Hematopoietic multipotent progenitor cell treated with erythropoietin and hydrocortisone succinate and interleukin-3 and kit ligand, for 6 days (in vitro differentiated cells): ENCODE measurements at regions not wholly inside any gene's neighbourhood (a gene's known extent, or its start where the extent isn't known, plus 50 kb on each side); places are given as distances from the start of the nearest gene placed in this dataset.

Experiments
- DNase-seq: peaks from one replicate; pipeline ENCODE4 v3.0.0-alpha.2; 2015

DNA sequence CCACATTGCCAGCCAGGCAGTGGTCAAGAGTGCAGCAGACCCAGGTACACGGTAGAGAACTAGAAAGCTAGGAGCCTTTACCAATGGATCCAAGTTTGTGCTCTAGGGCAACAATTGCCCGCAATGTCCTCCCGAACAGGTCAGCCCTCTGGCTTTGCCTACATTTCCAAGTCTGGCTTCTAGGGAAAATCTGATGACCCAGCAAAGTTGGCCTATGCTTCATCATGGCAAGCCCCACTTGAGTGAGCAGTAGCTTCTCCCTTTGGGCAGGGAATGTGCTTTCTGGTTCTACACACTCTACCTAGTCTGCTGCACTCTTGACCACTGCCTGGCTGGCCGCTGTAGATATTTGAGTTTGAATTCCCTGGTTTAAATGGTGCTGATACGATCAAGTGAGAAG lies 361.6 kb upstream of the NR2F2 start:
- no peak for DNase-seq

DNA sequence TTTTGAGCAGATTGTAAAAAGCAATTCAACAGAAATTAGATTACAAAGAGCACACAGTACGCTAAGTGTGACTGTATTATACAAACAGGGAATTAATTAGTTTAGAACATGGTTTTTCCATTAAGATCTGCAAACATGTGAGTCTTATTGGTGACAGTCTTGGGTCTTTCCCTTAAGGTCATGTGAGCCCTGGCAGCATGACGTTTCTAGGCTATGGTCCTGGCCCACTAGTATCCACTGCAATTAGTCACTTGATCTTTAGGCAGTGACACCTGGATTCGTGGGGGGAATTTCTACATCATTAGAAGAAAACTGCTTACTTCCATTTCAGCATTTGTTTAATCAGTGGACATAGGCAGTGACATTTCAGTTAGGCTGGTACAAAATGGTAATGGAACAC lies 360.2 kb upstream of the NR2F2 start:
- DNase-seq, result no peak

DNA sequence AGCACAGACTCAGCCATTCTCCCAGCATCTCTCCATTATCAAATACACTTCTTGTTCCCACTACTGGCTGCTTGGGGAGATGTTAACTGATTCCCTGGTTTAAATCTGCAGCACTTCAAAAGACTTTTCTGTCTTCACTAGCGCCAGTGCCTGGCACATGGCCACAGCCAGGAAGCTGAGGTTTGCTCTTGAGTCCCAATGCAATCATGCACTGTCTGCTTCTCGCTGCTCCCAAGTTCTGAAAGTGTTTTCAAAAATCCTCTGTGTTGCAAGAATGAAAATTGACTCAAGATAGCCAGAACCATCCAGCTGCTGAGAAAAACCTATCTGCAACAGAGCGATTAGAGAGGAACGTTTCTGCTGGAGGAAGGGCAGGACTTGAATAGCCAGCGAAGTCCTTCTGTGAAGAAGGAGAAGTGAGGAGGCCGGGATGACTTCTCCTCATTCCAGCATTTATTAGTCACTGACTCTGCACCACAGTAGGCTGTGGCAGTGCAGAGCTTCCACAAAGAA lies 358.4 kb upstream of the NR2F2 start:
- DNase-seq, result no peak

DNA sequence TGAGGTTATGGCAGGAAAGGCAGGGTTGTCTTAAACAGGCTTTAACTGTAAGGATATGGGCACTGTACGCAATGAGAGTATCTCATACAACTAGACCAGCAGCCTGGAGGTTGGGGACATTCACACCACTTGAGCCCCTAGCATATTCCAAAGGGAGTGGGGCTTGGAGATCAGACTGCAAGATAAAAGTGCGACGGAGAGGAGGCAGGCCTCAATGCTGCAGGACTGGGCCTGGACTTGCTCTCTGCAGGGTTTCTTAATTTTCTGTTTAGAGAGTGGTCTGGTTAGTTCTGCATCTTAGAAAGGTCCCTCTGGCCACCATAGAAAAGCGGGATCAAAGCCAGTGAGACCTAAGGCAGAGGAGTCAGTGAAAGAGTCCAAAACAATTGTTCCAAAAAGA lies 357.7 kb upstream of the NR2F2 start:
- no peak for DNase-seq

DNA sequence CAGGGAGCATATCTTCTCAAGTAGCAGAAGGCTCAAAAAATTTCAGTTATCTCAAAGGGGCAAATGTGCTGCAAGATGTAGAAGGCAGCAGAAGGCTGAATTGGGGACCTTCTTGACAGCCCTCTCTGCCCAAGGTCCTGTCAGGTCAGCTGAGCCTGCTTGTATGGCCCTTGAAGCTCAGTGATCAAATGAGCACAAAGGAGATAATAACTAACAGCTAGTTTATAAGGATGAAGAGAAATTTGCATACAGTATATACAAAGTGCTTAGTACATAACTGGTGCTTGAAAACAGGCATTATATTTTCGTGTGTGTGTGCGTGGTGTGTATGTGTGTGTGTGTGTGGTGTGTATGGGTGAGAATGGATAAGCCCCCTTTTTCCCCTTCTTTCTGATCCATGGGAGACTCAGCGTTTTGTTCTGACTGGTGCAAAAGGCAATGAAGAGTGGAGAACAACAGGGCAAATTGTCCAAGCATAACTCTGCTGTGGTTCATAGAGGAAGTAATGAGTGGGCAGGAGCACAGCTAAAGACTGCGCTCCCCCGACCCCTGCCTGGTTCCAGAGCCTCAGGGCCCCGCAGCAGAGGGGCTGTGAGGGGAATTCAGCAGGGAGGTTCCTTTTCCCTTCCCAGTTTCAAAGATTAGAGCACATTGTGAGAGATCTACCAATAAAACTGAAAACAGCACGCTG lies 356.8 kb upstream of the NR2F2 start:
- DNase-seq, result peak; percentile 4

DNA sequence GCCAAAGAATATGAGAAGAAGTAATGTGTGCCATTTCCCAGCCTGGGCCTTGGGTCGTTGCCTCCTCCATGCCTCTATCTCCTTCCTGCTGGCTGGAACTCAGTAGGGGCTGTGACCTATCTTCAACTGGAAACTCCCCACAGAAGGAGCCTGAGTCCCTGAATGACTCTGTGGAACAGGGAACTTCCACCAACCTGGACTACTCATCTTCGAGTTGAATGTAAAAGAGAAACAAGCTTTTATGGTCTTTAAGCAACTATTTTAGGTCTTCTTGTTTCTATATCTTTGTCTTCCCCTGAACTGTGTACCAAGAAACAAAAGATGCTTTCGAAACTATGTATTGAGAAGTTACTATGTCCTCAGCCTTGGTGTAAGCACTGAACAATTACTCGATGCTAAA lies 355.3 kb upstream of the NR2F2 start:
- DNase-seq, result no peak

DNA sequence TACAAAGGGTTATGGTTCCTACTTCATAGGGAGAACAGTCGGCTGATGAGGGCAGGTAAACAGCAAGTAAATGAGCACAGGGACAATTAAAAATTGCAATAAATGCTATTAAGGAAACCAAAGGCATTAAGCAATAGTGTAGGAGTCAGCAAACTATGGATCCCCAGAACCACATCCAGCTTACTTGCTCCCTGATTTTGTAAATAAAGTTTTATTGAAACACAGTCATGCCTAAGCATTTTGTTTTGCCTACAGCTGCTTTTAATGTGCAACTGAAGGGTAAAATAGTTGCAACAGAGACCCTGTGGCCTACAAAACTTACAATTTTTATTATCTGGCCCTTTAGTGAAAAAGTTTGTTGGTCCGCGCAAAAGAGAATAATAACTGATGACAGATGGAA lies 351.2 kb upstream of the NR2F2 start:
- no peak for DNase-seq

DNA sequence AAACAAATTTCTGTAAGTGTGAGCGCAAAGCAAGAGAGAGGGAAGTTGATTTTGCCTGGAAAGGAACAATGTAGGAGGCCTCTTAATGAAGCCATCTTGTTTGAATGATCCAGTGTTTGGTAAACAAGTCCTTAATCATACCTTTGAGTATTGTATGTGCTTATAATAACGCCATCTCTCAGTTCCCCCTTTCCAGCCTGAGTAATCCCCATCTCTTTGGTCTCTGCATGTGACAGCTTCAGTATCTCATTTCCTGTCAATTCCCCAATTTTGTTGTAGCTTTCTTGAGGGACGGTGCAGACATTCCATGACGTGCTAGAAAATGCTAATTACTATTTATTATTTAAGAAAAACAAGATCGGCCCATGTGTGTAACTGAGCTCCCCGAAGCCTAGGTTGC lies 349.3 kb upstream of the NR2F2 start:
- no peak for DNase-seq

DNA sequence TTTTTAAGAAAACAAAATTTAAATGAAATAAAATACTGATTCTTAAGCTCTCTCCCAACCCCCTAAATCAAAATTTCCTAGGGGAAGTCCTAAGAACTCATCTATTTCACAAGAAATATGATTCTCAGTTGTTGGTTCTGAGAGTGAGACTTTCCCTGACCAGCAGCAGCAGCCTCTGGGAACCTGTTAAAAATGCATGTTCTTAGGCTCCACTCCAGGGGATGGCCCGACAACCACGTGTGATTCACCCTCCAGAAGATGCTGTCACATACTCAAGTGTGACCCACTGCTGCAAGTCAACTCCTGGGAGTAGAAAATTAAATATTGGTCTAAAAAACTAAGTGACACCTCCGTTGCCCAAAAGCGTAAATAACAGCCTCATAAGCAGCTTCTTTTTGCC lies 343.2 kb upstream of the NR2F2 start:
- no peak for DNase-seq

DNA sequence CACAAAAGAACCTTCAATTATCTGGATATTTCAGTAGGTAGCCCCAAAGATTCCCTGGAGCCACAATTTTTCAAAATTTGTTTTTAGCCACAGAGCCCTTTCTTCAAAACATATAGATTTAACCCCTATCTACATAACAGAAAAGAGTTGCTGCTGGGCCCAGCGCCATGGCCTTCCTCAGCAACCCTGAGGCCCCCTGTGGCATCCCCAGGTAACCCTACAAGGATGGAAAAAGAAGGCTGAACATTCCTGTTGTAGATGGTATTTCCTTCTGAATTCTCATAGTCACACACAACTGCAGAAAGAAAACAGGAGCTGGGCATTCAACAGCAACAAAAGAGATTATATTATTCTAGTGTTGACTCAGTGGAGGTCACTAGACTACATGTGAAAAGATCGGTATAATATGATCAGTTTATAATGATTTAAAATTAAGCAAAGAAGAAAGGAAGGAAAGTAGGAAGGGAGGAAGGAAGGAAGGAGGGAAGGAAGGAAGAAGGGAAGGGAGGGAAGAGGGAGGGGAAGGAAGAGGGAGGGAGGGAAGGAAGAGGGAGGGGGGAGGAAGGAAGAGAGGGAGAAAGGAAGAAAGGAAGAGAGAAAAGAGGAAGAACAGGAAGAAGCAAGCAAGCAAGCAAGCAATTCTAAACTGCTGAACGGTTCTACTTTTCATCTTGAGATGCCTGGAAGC lies 342.5 kb upstream of the NR2F2 start:
- no peak for DNase-seq

DNA sequence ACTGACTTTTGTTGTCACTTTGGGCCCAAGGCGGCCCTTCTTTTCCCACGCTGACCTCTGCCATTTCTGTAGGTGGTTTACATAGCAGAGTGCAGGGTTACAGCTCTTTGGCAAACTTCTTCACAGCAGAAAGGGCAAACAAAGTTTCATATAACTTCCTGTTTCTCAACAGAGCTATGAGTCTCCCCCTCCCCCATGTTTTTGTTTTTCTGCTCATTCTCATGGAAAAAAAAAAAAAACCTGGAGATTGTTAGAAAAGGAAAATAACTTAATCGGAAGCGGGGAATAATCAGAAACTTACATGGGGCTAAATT lies 342.0 kb upstream of the NR2F2 start:
- DNase-seq, result peak; percentile 9

DNA sequence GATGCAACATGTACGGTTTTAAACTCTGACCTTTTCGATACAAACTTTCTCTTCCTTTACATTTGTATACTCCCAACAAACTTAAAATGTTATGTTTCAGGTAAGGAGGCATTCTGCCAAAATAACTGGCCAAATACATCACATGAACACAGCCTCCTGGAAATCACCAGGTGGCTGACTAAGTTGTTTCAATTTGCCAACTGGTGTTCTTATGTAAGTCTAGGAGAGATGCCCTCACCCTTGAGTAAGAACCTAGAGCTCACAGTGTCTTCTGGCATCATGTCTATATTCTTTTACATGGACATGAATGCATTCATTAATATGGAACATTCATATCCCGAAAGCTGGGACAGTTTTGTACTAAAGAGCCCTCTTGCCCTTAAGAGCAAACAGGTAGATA lies 341.1 kb upstream of the NR2F2 start:
- DNase-seq, result no peak

DNA sequence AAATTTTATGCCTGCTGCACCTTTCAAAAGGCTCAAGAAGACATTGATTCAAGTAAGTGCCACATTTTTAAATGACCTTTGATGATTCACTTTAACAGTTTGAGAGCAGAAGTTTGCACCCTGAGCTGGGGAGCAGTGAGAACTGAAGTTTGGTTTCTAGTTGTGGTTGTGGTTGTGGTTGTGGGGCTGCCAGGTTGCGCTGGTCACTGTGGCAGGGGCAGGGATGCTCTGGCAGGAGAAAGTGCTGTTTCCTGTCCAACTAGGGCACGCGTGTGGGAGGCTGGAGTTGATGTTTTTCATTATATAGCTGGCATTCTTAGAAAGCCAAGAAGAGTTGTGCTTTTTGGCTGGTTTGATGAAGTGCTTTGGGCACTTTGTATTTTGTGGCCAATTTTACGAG lies 339.7 kb upstream of the NR2F2 start:
- DNase-seq, result peak; percentile 5

DNA sequence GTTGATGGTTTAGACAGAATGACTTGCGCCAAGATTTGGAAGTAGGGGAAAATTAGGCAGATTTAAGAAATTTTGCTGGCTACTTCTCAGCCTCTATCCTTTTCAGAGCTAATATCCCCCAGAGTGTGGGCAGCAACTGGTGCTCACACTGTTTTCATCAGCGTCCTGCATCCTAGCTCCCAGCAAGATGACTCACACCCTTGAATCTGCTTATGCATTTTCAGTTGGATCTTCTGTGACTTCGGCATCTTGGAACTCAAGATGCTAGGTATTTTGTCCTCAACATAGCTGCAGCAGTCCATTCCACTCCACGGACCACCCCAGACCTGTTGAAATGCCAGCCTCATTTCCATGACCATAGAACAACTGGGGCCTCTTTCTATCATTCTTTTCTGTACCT lies 336.1 kb upstream of the NR2F2 start:
- DNase-seq, result no peak

DNA sequence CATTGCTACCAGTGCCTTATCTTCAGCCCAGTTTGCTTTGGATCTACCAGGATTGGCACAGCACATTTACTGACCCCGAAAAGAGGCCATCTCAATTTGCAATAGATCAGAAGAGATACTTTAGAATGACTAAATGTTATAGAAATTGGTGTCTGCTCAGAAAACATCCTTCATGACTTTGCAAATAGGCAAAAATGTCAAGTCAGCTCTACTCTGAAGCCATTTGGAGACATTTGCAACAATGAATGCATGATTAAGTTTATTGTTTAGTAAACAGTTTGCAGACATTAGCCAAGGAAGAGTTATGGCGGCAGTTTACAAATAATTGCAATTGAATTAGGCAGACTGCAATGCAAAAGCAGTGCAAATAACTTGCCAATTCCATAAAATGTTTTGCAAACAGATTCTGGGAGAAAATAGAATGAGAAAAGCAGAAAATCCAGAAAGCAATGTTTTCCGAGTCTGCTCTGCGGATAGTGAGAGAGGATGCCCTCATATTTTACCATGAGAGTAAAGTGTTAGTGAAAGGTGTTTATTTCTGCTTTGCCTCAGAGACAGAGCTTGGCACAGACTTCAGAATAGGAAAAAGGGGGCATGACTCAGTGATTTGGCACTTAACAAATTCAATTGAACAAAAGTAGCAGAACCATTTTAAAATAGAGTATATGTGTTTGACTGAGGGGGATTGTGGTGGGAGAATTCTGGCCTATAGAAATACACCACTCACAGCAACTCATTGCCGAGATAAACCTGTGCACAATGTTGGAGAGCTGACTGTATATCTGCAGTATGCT lies 334.9 kb upstream of the NR2F2 start:
- DNase-seq, result no peak

DNA sequence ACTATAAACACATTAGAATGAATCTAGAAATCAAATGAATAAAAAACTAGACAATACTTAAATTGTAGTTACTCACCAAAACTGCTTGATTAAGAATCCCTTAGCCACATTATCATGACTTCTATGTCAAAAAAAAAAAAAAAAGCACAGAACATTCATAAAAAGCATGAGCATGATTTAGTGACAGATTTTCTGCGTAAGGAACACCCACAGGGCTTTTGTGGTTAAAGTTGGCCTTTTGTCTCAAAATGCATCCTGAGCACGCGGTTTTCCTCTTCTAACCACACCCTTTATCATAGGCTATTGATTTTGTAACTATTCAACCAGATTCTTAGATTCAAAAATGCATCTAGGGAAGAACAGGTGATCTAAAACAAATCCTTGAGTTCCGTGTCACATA lies 334.0 kb upstream of the NR2F2 start:
- peak; percentile 50 for DNase-seq

DNA sequence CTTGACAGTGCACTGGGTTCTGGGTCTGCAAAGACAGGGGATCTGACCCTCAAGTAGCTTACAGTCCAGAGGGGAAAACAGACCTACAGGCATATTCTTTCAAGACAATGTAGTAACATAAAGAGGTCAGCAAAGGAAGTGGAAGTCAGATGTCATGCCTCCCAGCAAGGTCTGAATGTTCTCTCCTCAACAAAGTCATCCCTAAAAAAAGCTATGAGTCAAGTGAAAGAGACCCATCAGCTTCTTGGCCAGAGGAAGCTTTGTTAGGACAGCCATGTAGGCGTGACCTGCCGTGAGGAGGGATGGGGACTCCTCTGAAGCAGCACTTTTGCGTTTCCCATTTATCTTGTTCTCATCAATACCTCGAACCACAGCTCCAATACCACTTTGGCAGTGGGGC lies 331.6 kb upstream of the NR2F2 start:
- DNase-seq, result no peak

DNA sequence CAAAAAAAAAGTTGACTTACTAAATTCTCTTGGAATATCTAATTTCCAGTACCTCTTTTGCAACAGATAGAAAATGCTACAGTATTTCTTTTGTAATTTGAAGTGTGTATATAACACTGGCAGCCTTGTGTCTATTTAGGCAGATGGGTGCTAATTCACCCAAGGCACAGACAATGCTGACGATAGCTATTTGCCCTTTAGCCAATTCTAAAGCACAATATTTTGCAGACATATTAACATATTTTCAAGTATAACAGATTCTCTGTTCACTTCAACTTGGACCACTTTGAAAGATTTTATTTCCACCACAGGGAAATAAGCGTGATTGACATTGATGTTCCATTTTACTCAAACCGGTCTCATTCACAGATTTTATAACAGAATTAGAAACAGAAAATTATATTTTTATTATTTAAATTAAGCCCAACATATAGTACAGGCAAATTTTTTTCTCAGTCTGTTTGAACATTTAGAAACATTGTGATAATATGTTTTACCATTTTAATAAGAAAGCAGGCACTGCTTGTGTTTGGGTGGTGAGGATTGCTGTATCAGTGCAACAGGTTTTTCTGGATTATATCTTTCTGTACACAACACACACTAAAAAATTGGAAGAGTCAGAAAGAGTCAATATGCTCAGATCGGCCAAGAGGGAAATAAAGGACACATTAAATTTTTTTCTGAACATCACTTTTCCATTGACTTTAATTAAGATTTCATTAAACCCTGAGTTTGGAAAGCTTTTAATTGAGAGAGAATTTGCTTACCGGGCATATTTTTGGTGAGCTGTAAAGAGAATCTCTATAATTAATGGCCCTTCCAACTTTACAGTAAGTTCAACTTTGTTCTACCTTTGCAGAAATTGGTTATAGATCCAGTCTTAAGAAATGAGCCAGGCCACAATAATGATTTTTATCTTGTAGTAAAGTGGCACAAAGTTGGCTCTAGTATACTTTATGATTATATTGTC lies 327.3 kb upstream of the NR2F2 start:
- DNase-seq, result no peak

DNA sequence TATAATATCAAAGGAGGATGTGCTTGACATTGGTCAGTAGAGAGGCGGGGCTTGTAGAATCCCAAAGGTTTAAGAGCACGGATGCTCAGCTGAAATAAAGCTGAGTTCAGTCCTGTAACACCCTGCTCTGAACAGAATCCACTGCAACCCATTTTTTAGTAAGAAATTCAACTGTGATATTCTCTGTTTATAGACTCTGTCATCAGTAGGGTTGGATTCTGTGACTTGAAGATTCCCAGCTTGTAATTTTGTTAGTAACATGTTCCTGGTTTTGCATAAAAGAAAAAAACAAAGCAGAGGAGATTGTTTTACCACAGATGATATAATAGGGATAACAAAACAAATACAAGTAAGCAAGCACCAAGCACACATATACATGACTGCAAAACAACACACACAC lies 324.6 kb upstream of the NR2F2 start:
- DNase-seq, result no peak

DNA sequence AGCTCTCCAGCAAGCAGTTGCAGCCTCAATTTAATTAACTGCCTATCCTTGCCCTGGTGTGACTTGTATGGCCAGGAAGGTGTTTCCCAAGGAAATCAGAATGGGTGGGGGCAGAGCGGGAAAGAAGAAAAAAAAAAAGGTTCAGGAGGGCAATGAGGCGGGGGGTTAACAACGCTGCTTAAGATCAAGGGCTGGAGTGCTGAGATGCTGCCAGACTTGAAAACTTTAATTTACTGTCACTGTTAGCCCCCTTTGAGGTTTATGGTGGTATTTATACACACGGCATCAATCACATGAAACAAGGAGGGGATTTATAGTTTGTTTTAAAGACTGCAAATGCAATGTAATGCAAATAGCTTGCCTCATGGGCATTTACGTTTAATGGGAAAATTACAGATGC lies 319.4 kb upstream of the NR2F2 start:
- no peak for DNase-seq

DNA sequence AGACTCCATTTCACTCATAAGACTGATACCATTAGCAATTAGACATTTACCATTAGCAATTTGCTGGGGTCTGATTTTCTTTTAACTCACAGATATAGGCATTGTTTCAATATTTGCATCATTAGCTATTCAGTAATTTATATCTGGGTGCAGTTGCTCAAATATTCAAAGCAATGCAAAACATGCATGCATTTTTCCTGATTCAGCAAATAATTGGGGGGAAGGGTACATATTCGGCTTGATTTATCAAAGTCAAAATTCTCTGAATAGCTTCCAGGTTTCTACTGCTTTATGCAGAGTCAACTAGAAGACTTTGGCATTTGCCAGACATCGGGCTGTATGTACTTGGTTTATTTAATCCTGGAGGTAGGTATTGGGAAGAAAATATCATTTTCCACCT lies 315.6 kb upstream of the NR2F2 start:
- DNase-seq, result no peak

DNA sequence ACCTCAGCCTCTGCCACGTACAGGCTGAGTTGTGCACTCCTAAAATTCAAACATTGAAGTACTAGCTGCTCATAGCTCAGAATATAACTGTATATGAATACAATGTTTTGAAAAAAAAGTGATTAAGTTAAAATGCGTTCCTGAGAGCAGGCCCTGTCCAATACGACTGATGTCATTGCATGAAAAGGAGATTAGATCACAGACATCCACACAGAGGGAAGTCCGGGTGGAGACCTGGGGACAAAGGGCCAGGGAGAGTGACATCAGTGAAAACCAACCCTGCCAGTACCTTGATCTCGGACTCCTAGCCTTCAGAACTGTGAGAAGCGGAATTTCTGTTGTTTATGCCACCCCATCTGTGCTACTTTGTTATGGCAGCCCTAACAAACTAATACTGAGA lies 311.4 kb upstream of the NR2F2 start:
- no peak for DNase-seq

DNA sequence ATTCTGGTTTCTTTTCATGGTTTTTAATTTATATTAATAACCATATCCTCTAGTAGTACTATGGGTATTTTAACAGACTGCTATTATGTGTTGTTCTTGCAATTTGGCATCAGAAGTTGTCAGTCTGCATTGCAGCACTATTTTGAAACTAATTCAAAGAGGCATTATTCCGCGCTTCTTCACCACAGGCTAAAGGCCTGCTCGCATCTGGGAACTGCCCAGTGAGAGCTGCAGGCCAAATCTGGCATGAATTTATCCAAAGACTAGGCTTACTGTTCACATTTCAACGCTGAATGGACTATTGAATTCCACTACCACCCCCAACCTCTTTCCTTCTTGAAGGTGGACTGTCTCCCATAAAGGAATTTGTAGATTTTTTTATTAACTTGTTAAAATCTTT lies 310.4 kb upstream of the NR2F2 start:
- DNase-seq, result no peak
